ENCODE measurements at regions not wholly inside any gene's neighbourhood (a gene's known extent, or its start where the extent isn't known, plus 50 kb on each side); places are given as distances from the start of the nearest gene placed in this dataset.
"Not testable (repeated sequence)": the region's sequence is repeated elsewhere in the genome, so short reads cannot be mapped to it uniquely, and the experiment has no call there.

DNA sequence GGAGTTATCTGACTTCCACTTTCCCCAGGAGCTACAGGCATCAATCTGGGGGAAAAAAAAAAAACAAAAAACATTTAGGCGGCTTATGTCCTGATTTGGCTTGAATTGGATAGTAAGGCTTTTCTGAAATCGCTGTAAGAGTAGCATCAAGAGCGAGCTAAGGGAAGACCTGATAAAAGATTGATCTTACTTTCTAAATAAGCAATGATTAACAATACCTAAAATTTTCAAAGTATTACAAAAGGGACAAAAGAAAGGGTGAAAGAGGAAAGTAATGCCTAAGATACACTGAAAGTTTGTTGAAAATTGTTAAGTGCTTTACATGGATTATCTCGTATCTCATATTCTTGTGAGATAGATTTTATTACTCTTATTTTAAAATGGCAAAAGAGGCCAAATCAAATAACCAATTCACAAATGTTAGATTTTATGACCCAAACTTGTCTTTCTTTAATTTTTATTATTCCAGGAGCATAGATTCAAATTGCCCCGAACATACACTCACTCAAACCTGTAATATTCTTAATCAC lies 106.4 kb upstream of the PRSS16 start:
- Histone ChIP-seq H3K4me3 (ENCODE audit: severe bottlenecking) (no peak overlapping the region), H3K27me3 (ENCODE audit: insufficient read depth, poor library complexity, severe bottlenecking) (no peaks in the 10 kb centered on the region), H3K36me3 (ENCODE audit: low read depth) (no peaks in the 10 kb centered on the region; the same call in 1 of the 2 replicates), H3K27ac (ENCODE audit: poor library complexity, severe bottlenecking) (no peak overlapping the region), H3K9me3 (ENCODE audit: severe bottlenecking) (no peaks in the 10 kb centered on the region), H3K4me1 (ENCODE audit: insufficient read depth, poor library complexity, severe bottlenecking) (peaks cover 4% of the 10 kb centered on the region)
- ATAC-seq (ENCODE audit: low read depth) (no peak), DNase-seq (ENCODE audit: low spot score) (no peak)
- no peak for TF ChIP-seq CTCF (IDR thresholded peaks at IDR 0.05; ENCODE audit: poor library complexity, severe bottlenecking)

GRCh38 chr6:27141529-27142015 lies 105.9 kb upstream of the PRSS16 start:
- Histone ChIP-seq H3K27me3 (ENCODE audit: insufficient read depth, poor library complexity, severe bottlenecking) (no peaks in the 10 kb centered on the region), H3K9me3 (ENCODE audit: severe bottlenecking) (no peaks in the 10 kb centered on the region), H3K27ac (ENCODE audit: poor library complexity, severe bottlenecking) (no peak overlapping the region), H3K4me3 (ENCODE audit: severe bottlenecking) (no peak overlapping the region), H3K4me1 (ENCODE audit: insufficient read depth, poor library complexity, severe bottlenecking) (peaks cover 4% of the 10 kb centered on the region), H3K36me3 (ENCODE audit: low read depth) (no peaks in the 10 kb centered on the region; the same call in 1 of the 2 replicates)
- no peak for TF ChIP-seq CTCF (IDR thresholded peaks at IDR 0.05; ENCODE audit: poor library complexity, severe bottlenecking)
- no peak for DNase-seq (ENCODE audit: low spot score)
- ATAC-seq (ENCODE audit: low read depth), result no peak

GRCh38 chr6:27143020-27143388 lies 104.5 kb upstream of the PRSS16 start:
- not testable (repeated sequence) for H3K4me3 ChIP-seq (ENCODE audit: severe bottlenecking); H3K4me1 ChIP-seq (ENCODE audit: insufficient read depth, poor library complexity, severe bottlenecking); H3K36me3 ChIP-seq (ENCODE audit: low read depth); DNase-seq (ENCODE audit: low spot score); ATAC-seq (ENCODE audit: low read depth); H3K27ac ChIP-seq (ENCODE audit: poor library complexity, severe bottlenecking); H3K27me3 ChIP-seq (ENCODE audit: insufficient read depth, poor library complexity, severe bottlenecking); H3K9me3 ChIP-seq (ENCODE audit: severe bottlenecking)

DNA sequence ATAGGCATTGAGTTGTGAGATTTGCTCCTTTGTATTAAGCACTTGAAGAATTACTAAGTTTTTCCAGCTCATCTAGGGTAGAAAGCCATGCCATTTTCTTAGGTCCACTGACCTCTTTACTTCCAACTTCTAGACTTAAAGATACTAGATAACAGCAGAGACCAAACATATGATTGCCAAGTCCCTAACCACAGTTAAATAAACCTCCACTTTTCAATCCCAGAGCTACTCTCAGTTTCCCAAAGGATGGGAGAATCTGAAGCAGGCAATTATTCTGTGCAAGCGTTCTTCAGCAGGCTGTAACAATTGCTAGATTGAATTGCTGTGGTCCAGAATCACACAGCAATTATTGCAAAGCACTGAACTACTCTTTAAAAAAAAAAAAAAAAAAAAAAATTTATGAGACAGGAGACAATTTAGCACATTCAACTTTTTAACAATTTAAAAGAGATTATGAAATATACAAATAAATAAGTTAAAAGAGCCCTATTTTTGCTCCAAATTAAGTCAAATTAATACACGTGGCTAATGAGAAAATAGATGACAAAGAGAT lies 104.0 kb upstream of the PRSS16 start:
- Histone ChIP-seq H3K27ac (ENCODE audit: poor library complexity, severe bottlenecking) (no peak overlapping the region), H3K4me3 (ENCODE audit: severe bottlenecking) (no peak overlapping the region)
- ATAC-seq (ENCODE audit: low read depth), result no peak

GRCh38 chr6:27144740-27145079 lies 102.8 kb upstream of the PRSS16 start:
- Histone ChIP-seq H3K36me3 (ENCODE audit: low read depth) (no peaks in the 10 kb centered on the region), H3K4me3 (ENCODE audit: severe bottlenecking) (peak overlapping the region; percentile 62), H3K9me3 (ENCODE audit: severe bottlenecking) (no peaks in the 10 kb centered on the region), H3K4me1 (ENCODE audit: insufficient read depth, poor library complexity, severe bottlenecking) (peaks cover 4% of the 10 kb centered on the region), H3K27me3 (ENCODE audit: insufficient read depth, poor library complexity, severe bottlenecking) (no peaks in the 10 kb centered on the region), H3K27ac (ENCODE audit: poor library complexity, severe bottlenecking) (peak overlapping the region; percentile 97)
- ATAC-seq (ENCODE audit: low read depth), result no peak
- no peak for DNase-seq (ENCODE audit: low spot score)
- no peak for TF ChIP-seq CTCF (IDR thresholded peaks at IDR 0.05; ENCODE audit: poor library complexity, severe bottlenecking)

More for the DNA sequence above, 104.0 kb upstream of the PRSS16 start:
- no peak for DNase-seq (ENCODE audit: low spot score)
- Histone ChIP-seq H3K27me3 (ENCODE audit: insufficient read depth, poor library complexity, severe bottlenecking) (no peaks in the 10 kb centered on the region), H3K4me1 (ENCODE audit: insufficient read depth, poor library complexity, severe bottlenecking) (peaks cover 4% of the 10 kb centered on the region), H3K9me3 (ENCODE audit: severe bottlenecking) (no peaks in the 10 kb centered on the region), H3K36me3 (ENCODE audit: low read depth) (no peaks in the 10 kb centered on the region)
- TF ChIP-seq CTCF (IDR thresholded peaks at IDR 0.05; ENCODE audit: poor library complexity, severe bottlenecking), result no peak
